HepG2 (cell line): ENCODE measurements at regions not wholly inside any gene's neighbourhood (a gene's known extent, or its start where the extent isn't known, plus 50 kb on each side); places are given as distances from the start of the nearest gene placed in this dataset.

Source experiments
- ATAC-seq: fragments of 200-7000 bp; cut with Tn5 transposase; 3 replicates; pipeline ENCODE4 v1.9.1; 2020; ENCODE audit warnings: mild to moderate bottlenecking, moderate library complexity
- BruUV-seq: library from RNA; stranded (reverse); fragments of 400-500 nt; replicated peaks from 2 replicates; lab custom pipeline; 2021; lab: Mats Ljungman, UMichigan
- CTCF ChIA-PET: fragments of 300-600 bp; formaldehyde crosslinking; extraction: SDS; loops from one replicate; lab custom pipeline; 2021; ENCODE audit warnings: low total read pairs, inconsistent platforms, low intra/inter-chr PET ratio; lab: Yijun Ruan, JAX
- POLR2A ChIA-PET: fragments of 350-600 bp; sonication (Branson Sonifier 250); formaldehyde crosslinking; loops from one replicate; lab custom pipeline; 2020; ENCODE audit warnings: antibody characterized with exemption, inconsistent platforms; lab: Yijun Ruan, JAX
- DNase-seq: peaks from one replicate; pipeline ENCODE4 v3.0.0-alpha.2; 2015; ENCODE audit warnings: low spot score
- FAIRE-seq: peaks from 3 replicates; lab custom pipeline; 2011; peaks lifted over from hg19 to GRCh38; lab: Jason Lieb, UNC
- H2AFZ ChIP-seq: one replicate; pipeline ENCODE4 v1.6.1; 2011; ENCODE audit warnings: low read length, inconsistent platforms
- H3K27ac ChIP-seq: fragments of 300-600 bp; 3 replicates; pipeline ENCODE4 v1.8.0; 2011; ENCODE audit warnings: mixed run types, mild to moderate bottlenecking, mixed read lengths, low read length, inconsistent platforms; ENCODE audit not compliant: insufficient read depth; ENCODE audit errors: extremely low read length
- H3K27me3 ChIP-seq, 2 experiments: fragments of 200-600 bp in 1 of 2; 2 replicates in 1 of 2; 3 replicates in 1 of 2; pipeline versions ENCODE4 v1.6.0 to v1.8.0; 2011; ENCODE audit warnings: low read length in 2 of 2, mild to moderate bottlenecking in 2 of 2, moderate library complexity in 2 of 2, inconsistent platforms in 1 of 2; ENCODE audit not compliant: insufficient read depth in 2 of 2, control insufficient read depth in 1 of 2
- H3K36me3 ChIP-seq, 2 experiments: fragments of 200-600 bp in 1 of 2; replicated peaks in 1 of 2; 2 replicates in 1 of 2; 3 replicates in 1 of 2; pipeline versions ENCODE4 v1.5.1 to v1.8.0; 2011; ENCODE audit warnings: low read length in 2 of 2, inconsistent platforms in 1 of 2; ENCODE audit not compliant: insufficient read depth in 2 of 2, control insufficient read depth in 1 of 2
- H3K4me1 ChIP-seq: 2 replicates; pipeline ENCODE4 v1.5.1; 2012; ENCODE audit warnings: low read length, inconsistent platforms; ENCODE audit not compliant: insufficient read depth
- H3K4me2 ChIP-seq: 2 replicates; pipeline ENCODE4 v1.6.0; 2011; ENCODE audit warnings: low read depth, low read length, inconsistent platforms
- H3K4me3 ChIP-seq, 3 experiments: fragments of 200-600 bp in 1 of 3; sonication (generic), shearing (Covaris generic) in 1 of 3; replicated peaks in 1 of 3; 2 replicates each; pipeline ENCODE4 v1.5.1; 2011 to 2016; ENCODE audit warnings: low read length in 3 of 3, inconsistent platforms in 2 of 3, low read depth in 2 of 3, mild to moderate bottlenecking in 2 of 3, control low read depth in 1 of 3, mixed read lengths in 1 of 3; ENCODE audit not compliant: insufficient read depth in 1 of 3
- H3K79me2 ChIP-seq: one replicate; pipeline ENCODE4 v1.6.1; 2011; ENCODE audit warnings: low read length, inconsistent platforms; ENCODE audit not compliant: insufficient read depth
- H3K9ac ChIP-seq: 2 replicates; pipeline ENCODE4 v1.6.0; 2011; ENCODE audit warnings: mild to moderate bottlenecking, low read depth, low read length, inconsistent platforms; ENCODE audit not compliant: insufficient read depth
- H3K9me3 ChIP-seq: 2 replicates; pipeline ENCODE4 v1.5.1; 2012; ENCODE audit warnings: mild to moderate bottlenecking, low read length
- H4K20me1 ChIP-seq: 2 replicates; pipeline ENCODE4 v1.6.0; 2011; ENCODE audit warnings: inconsistent platforms, mild to moderate bottlenecking, low read length, moderate library complexity; ENCODE audit not compliant: insufficient read depth
- FOSL2 ChIP-seq: sonication (generic); formaldehyde crosslinking; IDR thresholded peaks from 2 replicates; pipeline ENCODE4 v1.4.0; 2020; ENCODE audit warnings: missing genetic modification reagents
- NAIF1 ChIP-seq: sonication (generic); formaldehyde crosslinking; IDR thresholded peaks from 2 replicates; pipeline ENCODE4 v1.5.0; 2020; ENCODE audit warnings: mild to moderate bottlenecking, missing genetic modification reagents, borderline replicate concordance
- ZNF143 ChIP-seq: sonication (generic); formaldehyde crosslinking; IDR thresholded peaks from 2 replicates; pipeline ENCODE4 v1.4.0; 2020; ENCODE audit warnings: missing genetic modification reagents
- ZNF552 ChIP-seq: sonication (generic); formaldehyde crosslinking; IDR thresholded peaks from 2 replicates; pipeline ENCODE4 v1.9.0; 2022; ENCODE audit warnings: missing genetic modification reagents, mild to moderate bottlenecking, borderline replicate concordance
- ZNF7 ChIP-seq: IDR thresholded peaks from 2 replicates; pipeline ENCODE4 v1.6.1; 2016; ENCODE audit warnings: missing biosample characterization, missing genetic modification reagents
- WGBS: methylation state at CpG from one replicate; pipeline ENCODE4 v1.1.6; 2017; ENCODE audit warnings: low lambda C conversion rate; 5-methylcytosine and 5-hydroxymethylcytosine counted together
- in situ Hi-C: cut with HindIII; loops from 2 replicates; pipeline ENCODE4 v1.10.0; 2017; ENCODE audit warnings: low pct_unique_long_range_greater_than_20kb; ENCODE audit not compliant: extremely low pct_ligation_motif_present
- intact Hi-C: fragments of 100-400 bp; cut with micrococcal nuclease; formaldehyde crosslinking; loops from one replicate; pipeline ENCODE4 v1.10.0; 2022; ENCODE audit not compliant: unreplicated experiment
- TF ChIP-seq, protein P1 (sequence below): sonication (generic); formaldehyde crosslinking; IDR thresholded peaks from 2 replicates; pipeline ENCODE4 v1.5.0; 2020; ENCODE audit warnings: missing genetic modification reagents
- TF ChIP-seq, protein P2 (sequence below): sonication (generic); formaldehyde crosslinking; IDR thresholded peaks from 2 replicates; pipeline ENCODE4 v1.4.0; 2020; ENCODE audit warnings: missing genetic modification reagents, borderline replicate concordance
- TF ChIP-seq, protein P3 (sequence below): sonication (generic); formaldehyde crosslinking; IDR thresholded peaks from 2 replicates; pipeline ENCODE4 v1.4.0; 2020; ENCODE audit warnings: missing genetic modification reagents
- TF ChIP-seq, protein P4 (sequence below): sonication (generic); formaldehyde crosslinking; IDR thresholded peaks from 2 replicates; pipeline ENCODE4 v1.5.0; 2020; ENCODE audit warnings: missing genetic modification reagents, mild to moderate bottlenecking, borderline replicate concordance

DNA sequence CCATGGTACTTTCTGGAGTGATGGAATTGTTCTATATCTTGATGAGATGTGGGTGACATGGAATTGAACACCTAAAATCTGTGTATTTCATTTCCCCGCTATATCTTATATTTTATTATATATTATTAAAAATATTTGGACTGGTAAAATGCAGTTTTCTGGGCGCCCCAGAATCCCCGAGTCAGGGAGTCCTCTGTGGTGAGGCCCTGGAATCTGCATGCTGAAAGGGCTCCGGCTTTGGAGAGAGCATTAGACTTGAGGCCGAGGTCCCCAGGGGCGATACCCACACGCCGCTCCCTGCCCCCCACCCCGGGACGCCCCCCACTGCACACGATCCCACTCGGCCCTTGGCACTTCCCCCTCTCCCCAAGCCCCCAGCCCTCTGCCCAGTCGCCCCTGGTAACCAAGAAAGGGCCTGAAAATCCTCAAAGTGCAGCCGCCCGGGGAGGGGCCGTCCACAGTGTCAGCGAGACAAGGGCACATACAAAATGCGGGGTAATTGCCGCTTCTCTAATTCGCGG, 126.0 kb downstream of the ZFP36L2 start (continued):
- TF ChIP-seq, protein P1, sequence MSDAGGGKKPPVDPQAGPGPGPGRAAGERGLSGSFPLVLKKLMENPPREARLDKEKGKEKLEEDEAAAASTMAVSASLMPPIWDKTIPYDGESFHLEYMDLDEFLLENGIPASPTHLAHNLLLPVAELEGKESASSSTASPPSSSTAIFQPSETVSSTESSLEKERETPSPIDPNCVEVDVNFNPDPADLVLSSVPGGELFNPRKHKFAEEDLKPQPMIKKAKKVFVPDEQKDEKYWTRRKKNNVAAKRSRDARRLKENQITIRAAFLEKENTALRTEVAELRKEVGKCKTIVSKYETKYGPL (CRISPR knock-in tag) = no peak
- TF ChIP-seq ZNF143 = no peak
- TF ChIP-seq, all 625 proteins: peak for 0

DNA sequence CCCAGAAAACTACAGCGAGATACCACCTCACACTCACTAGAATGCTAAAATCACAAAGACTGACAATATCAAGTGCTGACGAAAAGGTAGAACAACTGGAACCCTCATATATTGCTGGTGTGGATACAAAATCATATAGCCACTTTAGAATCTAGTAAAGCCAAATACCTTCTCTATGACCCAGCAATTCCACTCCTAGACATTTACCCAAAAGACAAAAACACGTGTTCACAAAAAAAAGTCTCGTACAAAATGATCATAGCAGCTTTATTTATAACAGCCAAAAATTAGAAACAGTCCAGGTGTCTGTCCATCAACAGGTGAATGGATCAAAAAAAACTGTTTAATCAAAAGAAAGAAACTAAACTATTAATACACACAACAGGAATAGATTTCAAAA, 126.6 kb downstream of the ZFP36L2 start:
- ChIA-PET POLR2A (no interaction called here), CTCF (no interaction called here)
- Histone ChIP-seq H3K79me2 (no peaks in the 10 kb centered on the region), H3K27ac (no peak overlapping the region), H3K4me3 (no peak overlapping the region), H3K4me2 (no peak overlapping the region), H2AFZ (no peak overlapping the region), H4K20me1 (no peaks in the 10 kb centered on the region), H3K9me3 (no peaks in the 10 kb centered on the region), H3K4me1 (peaks cover 38% of the 10 kb centered on the region), H3K36me3 (no peaks in the 10 kb centered on the region), H3K27me3 (no peaks in the 10 kb centered on the region), H3K9ac (no peak overlapping the region)
- WGBS = 92% methylated on average over 4 of the region's 4 CpGs
- TF ChIP-seq ZNF552 (CRISPR knock-in tag) (no peak), ZNF7 (CRISPR knock-in tag) (peak; percentile 46; the same call in 1 of the 2 replicates)
- DNase-seq = no peak
- ATAC-seq = no peak
- FAIRE-seq = no peak
- no TSS peak for BruUV-seq
- intact Hi-C loops (no loop called here), in situ Hi-C loops (no loop called here)

DNA sequence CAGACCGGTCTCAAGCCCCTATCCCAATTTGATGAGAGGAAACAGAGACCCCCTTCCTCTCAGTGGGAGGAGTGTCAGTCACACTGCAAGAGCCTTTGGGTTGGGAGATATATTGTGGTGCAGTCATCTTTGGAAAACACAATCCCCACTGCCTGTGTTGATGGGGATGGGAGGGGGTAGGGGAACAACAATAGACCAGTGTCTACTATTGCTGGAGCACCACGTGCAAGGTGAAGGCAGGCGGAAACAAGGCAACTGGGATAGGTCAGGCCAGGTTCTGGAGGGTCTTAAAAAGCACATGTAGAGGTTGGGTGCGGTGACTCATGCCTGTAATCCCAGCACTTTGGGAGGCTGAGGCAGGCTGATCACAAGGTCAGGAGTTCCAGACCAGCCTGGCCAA, 127.9 kb downstream of the ZFP36L2 start:
- peak overlapping the region; percentile 32 for H2AFZ ChIP-seq
- intact Hi-C loops = no loop called here
- no TSS peak for BruUV-seq
- no peak overlapping the region for H3K4me2 ChIP-seq
- H3K4me3 ChIP-seq = no peak overlapping the region
- no peaks in the 10 kb centered on the region for H3K79me2 ChIP-seq
- peaks cover 28% of the 10 kb centered on the region for H3K4me1 ChIP-seq
- H3K27me3 ChIP-seq = no peaks in the 10 kb centered on the region
- ATAC-seq (peak; percentile 22; the same call in 2 of the 3 replicates), DNase-seq (peak; percentile 33), FAIRE-seq (no peak)
- ChIA-PET CTCF (no interaction called here), POLR2A (interaction anchor here (0.8 to 1.3 kb wide), 2 partner anchors 10 to 124 kb away, joined by 3 to 5 read pairs; no protein-coding TSS in a partner anchor)
- in situ Hi-C loops = no loop called here
- no peaks in the 10 kb centered on the region for H4K20me1 ChIP-seq
- no peak overlapping the region for H3K27ac ChIP-seq
- no peak overlapping the region; the same call in 1 of the 2 replicates for H3K9ac ChIP-seq
- WGBS = 86% methylated on average over 4 of the region's 4 CpGs
- no peaks in the 10 kb centered on the region for H3K36me3 ChIP-seq
- H3K9me3 ChIP-seq = no peaks in the 10 kb centered on the region
- TF ChIP-seq, protein P2, sequence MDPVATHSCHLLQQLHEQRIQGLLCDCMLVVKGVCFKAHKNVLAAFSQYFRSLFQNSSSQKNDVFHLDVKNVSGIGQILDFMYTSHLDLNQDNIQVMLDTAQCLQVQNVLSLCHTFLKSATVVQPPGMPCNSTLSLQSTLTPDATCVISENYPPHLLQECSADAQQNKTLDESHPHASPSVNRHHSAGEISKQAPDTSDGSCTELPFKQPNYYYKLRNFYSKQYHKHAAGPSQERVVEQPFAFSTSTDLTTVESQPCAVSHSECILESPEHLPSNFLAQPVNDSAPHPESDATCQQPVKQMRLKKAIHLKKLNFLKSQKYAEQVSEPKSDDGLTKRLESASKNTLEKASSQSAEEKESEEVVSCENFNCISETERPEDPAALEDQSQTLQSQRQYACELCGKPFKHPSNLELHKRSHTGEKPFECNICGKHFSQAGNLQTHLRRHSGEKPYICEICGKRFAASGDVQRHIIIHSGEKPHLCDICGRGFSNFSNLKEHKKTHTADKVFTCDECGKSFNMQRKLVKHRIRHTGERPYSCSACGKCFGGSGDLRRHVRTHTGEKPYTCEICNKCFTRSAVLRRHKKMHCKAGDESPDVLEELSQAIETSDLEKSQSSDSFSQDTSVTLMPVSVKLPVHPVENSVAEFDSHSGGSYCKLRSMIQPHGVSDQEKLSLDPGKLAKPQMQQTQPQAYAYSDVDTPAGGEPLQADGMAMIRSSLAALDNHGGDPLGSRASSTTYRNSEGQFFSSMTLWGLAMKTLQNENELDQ (CRISPR knock-in tag) = no peak
- TF ChIP-seq, protein P3, sequence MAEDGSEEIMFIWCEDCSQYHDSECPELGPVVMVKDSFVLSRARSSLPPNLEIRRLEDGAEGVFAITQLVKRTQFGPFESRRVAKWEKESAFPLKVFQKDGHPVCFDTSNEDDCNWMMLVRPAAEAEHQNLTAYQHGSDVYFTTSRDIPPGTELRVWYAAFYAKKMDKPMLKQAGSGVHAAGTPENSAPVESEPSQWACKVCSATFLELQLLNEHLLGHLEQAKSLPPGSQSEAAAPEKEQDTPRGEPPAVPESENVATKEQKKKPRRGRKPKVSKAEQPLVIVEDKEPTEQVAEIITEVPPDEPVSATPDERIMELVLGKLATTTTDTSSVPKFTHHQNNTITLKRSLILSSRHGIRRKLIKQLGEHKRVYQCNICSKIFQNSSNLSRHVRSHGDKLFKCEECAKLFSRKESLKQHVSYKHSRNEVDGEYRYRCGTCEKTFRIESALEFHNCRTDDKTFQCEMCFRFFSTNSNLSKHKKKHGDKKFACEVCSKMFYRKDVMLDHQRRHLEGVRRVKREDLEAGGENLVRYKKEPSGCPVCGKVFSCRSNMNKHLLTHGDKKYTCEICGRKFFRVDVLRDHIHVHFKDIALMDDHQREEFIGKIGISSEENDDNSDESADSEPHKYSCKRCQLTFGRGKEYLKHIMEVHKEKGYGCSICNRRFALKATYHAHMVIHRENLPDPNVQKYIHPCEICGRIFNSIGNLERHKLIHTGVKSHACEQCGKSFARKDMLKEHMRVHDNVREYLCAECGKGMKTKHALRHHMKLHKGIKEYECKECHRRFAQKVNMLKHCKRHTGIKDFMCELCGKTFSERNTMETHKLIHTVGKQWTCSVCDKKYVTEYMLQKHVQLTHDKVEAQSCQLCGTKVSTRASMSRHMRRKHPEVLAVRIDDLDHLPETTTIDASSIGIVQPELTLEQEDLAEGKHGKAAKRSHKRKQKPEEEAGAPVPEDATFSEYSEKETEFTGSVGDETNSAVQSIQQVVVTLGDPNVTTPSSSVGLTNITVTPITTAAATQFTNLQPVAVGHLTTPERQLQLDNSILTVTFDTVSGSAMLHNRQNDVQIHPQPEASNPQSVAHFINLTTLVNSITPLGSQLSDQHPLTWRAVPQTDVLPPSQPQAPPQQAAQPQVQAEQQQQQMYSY (CRISPR knock-in tag) = no peak
- no peak for TF ChIP-seq NAIF1
- TF ChIP-seq, protein P4, sequence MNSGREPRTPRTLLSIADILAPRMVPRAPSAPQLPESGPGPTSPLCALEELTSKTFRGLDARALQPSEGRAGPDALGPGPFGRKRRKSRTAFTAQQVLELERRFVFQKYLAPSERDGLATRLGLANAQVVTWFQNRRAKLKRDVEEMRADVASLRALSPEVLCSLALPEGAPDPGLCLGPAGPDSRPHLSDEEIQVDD (CRISPR knock-in tag) = no peak
- TF ChIP-seq FOSL2 (CRISPR knock-in tag) = peak; percentile 42
